NCI-H2196 treated with DMSO at 0.1 percent for 48 hours (cell line): ENCODE measurements at regions not wholly inside any gene's neighbourhood (a gene's known extent, or its start where the extent isn't known, plus 50 kb on each side); places are given as distances from the start of the nearest gene placed in this dataset.
"Not testable (repeated sequence)": the region's sequence is repeated elsewhere in the genome, so short reads cannot be mapped to it uniquely, and the experiment has no call there.

Experiments
- DNase-seq: peaks from one replicate; lab custom pipeline; 2025; ENCODE audit not compliant: unreplicated experiment; lab: John Stamatoyannopoulos, UW

- no peak for DNase-seq
Observed at GRCh38 chr11:67776852-67777520, 102.6 kb upstream of the ALDH3B2 start.

- not testable (repeated sequence) for DNase-seq
Observed at GRCh38 chr11:67774175-67774574, 99.8 kb upstream of the ALDH3B2 start.

- DNase-seq: not testable (repeated sequence)
Observed at GRCh38 chr11:67768001-67768730, 93.7 kb upstream of the ALDH3B2 start.

- DNase-seq: not testable (repeated sequence)
Observed at GRCh38 chr11:67761211-67761610, 86.8 kb upstream of the ALDH3B2 start.

GRCh38 chr11:67759321-67759720 lies 84.9 kb upstream of the ALDH3B2 start:
- DNase-seq: not testable (repeated sequence)

- not testable (repeated sequence) for DNase-seq
Observed at GRCh38 chr11:67758467-67758866, 84.0 kb upstream of the ALDH3B2 start.

GRCh38 chr11:67758009-67758408 lies 83.6 kb upstream of the ALDH3B2 start:
- not testable (repeated sequence) for DNase-seq

GRCh38 chr11:67753820-67754219 lies 79.4 kb upstream of the ALDH3B2 start:
- not testable (repeated sequence) for DNase-seq

- DNase-seq: no peak
Observed at GRCh38 chr11:67745181-67745726, 70.8 kb upstream of the ALDH3B2 start.

GRCh38 chr11:67744231-67744630 lies 69.8 kb upstream of the ALDH3B2 start:
- DNase-seq: not testable (repeated sequence)

GRCh38 chr11:67738231-67738630 lies 63.8 kb upstream of the ALDH3B2 start:
- DNase-seq: not testable (repeated sequence)

- DNase-seq: not testable (repeated sequence)
Observed at GRCh38 chr11:67737562-67738080, 63.2 kb upstream of the ALDH3B2 start.

GRCh38 chr11:67732045-67732787 lies 57.8 kb upstream of the ALDH3B2 start:
- DNase-seq: no peak

- no peak for DNase-seq
Observed at GRCh38 chr11:67731583-67731982, 57.2 kb upstream of the ALDH3B2 start.

- DNase-seq: not testable (repeated sequence)
Observed at GRCh38 chr11:67728163-67728571, 53.7 kb upstream of the ALDH3B2 start.

- not testable (repeated sequence) for DNase-seq
Observed at GRCh38 chr11:67727066-67728040, 52.9 kb upstream of the ALDH3B2 start.
